GM12892 (cell line): ENCODE measurements at regions not wholly inside any gene's neighbourhood (a gene's known extent, or its start where the extent isn't known, plus 50 kb on each side); places are given as distances from the start of the nearest gene placed in this dataset.

ENCODE experiments used
- POLR2A ChIP-seq: IDR thresholded peaks from 2 replicates; pipeline ENCODE4 v1.6.1; 2011; ENCODE audit warnings: low read depth, low read length, control low read depth
- TAF1 ChIP-seq: IDR thresholded peaks from 2 replicates; pipeline ENCODE4 v1.6.1; 2011; ENCODE audit warnings: low read depth, mild to moderate bottlenecking, control low read depth, low read length, borderline replicate concordance

DNA sequence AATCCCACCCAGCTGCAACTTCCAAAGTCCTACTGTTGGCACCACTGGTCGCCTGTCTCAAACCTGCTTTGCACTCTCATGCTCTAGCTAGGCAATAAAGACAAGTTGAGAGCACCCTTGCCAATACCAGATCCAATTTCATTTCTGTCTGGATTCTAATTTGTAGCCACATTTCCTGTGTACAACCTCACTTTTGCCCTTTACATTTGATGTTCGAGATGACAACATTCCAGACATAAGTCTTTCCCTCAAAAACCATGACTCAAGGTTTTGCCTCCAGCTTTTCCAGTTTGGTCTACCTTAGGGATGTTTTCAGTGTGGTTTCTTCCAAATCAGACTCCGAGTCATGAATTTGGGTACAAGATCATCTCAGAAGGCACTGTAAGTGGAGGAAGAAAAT is 309.0 kb downstream of the GPAM start:
- no peak for TF ChIP-seq POLR2A
- TF ChIP-seq TAF1: no peak
